ENCODE measurements at regions not wholly inside any gene's neighbourhood (a gene's known extent, or its start where the extent isn't known, plus 50 kb on each side); places are given as distances from the start of the nearest gene placed in this dataset.

GRCh38 chr6:134550604-134551003 is 232.7 kb upstream of the SGK1 start:
- H4K5ac ChIP-seq (ENCODE audit: insufficient read length, low read depth, low read length): no peak overlapping the region
- no peak overlapping the region for H2BK20ac ChIP-seq (ENCODE audit: low read length)
- H4K20me1 ChIP-seq (replicated peaks in 1 of 2; ENCODE audit: control insufficient read depth in 1 of 2, insufficient read depth in 2 of 2, low read length in 2 of 2): no peaks in the 10 kb centered on the region
- WGBS, 2 experiments (ENCODE audit: extremely low coverage in 1 of 2, insufficient coverage in 1 of 2, insufficient read length in 1 of 2, insufficient replicate concordance in 2 of 2, low coverage in 1 of 2, low lambda C conversion rate in 2 of 2, missing lambda C conversion rate in 1 of 2): 54% methylated on average over 3 of the region's 3 CpGs; no CpG with 5 or more reads in 1 of the 2 experiments
- FAIRE-seq (peak; percentile 82), DNase-seq (ENCODE audit: low read depth in 1 of 2, low spot score in 2 of 2) (no peak)
- no peak overlapping the region for H2BK120ac ChIP-seq (replicated peaks; ENCODE audit: low read depth, low read length)
- H2AFZ ChIP-seq (ENCODE audit: low read length): no peak overlapping the region
- no peak overlapping the region for H3K23ac ChIP-seq (ENCODE audit: insufficient read length)
- H2BK15ac ChIP-seq (ENCODE audit: low read length): no peak overlapping the region
- H3K79me1 ChIP-seq (ENCODE audit: low read depth, low read length): no peaks in the 10 kb centered on the region
- H3K9me3 ChIP-seq (ENCODE audit: insufficient read depth in 2 of 2, low read depth in 1 of 2, low read length in 1 of 2): no peaks in the 10 kb centered on the region
- no peaks in the 10 kb centered on the region for H3K23me2 ChIP-seq (ENCODE audit: low read depth, low read length)
- H2BK12ac ChIP-seq (ENCODE audit: low read depth, low read length): no peak overlapping the region
- H2BK5ac ChIP-seq (ENCODE audit: low read depth, low read length): no peak overlapping the region
- no peak overlapping the region for H3K27ac ChIP-seq (ENCODE audit: low read depth, low read length)
- no peak overlapping the region for H2AK5ac ChIP-seq (ENCODE audit: low read depth, low read length)
- no peak overlapping the region for H3K18ac ChIP-seq (ENCODE audit: extremely low read depth, low read length)
- ChIA-PET CTCF (ENCODE audit: partially characterized antibody) (interaction anchor here (0.6 to 0.7 kb wide), 2 partner anchors 174 to 192 kb away, joined by 3 to 4 read pairs; no protein-coding TSS in a partner anchor), POLR2A (ENCODE audit: partially characterized antibody) (no interaction called here)
- H3K4ac ChIP-seq (replicated peaks; ENCODE audit: insufficient read length, low read depth, low read length): no peak overlapping the region
- no peaks in the 10 kb centered on the region for H3K27me3 ChIP-seq (replicated peaks in 1 of 4; ENCODE audit: control insufficient read depth in 3 of 4, extremely low read depth in 1 of 4, insufficient read depth in 3 of 4, low read length in 3 of 4)
- no peak overlapping the region for H3K14ac ChIP-seq (ENCODE audit: insufficient read length)
- H3K36me3 ChIP-seq (ENCODE audit: control insufficient read depth in 2 of 4, insufficient read depth in 4 of 4, low read length in 3 of 4): no peaks in the 10 kb centered on the region
- no peak overlapping the region for H3K56ac ChIP-seq (replicated peaks; ENCODE audit: insufficient read length, low read depth, low read length)
- no peaks in the 10 kb centered on the region for H3K4me1 ChIP-seq (replicated peaks in 1 of 4; ENCODE audit: control insufficient read depth in 3 of 4, insufficient read depth in 4 of 4, low read length in 3 of 4)
- H3K4me3 ChIP-seq (ENCODE audit: extremely low read depth in 1 of 4, insufficient read depth in 2 of 4, low read depth in 3 of 4, low read length in 4 of 4): no peak overlapping the region
- no peak overlapping the region for H4K8ac ChIP-seq (ENCODE audit: extremely low read depth, insufficient read depth, low read length)
- H4K91ac ChIP-seq (replicated peaks; ENCODE audit: insufficient read length, low read length): no peak overlapping the region
- H3K79me2 ChIP-seq (ENCODE audit: control insufficient read depth in 1 of 2, insufficient read depth in 2 of 2, low read length in 2 of 2): no peaks in the 10 kb centered on the region
- no peak overlapping the region for H3K4me2 ChIP-seq (ENCODE audit: insufficient read depth in 1 of 2, low read depth in 2 of 2, low read length in 2 of 2)
- no peak overlapping the region for H3K9ac ChIP-seq (replicated peaks in 1 of 4; ENCODE audit: extremely low read depth in 1 of 4, low read depth in 3 of 4, low read length in 3 of 4)
- TF ChIP-seq USF2 (IDR thresholded peaks at IDR 0.05; ENCODE audit: low read length) (no peak), CHD1 (IDR thresholded peaks at IDR 0.05; ENCODE audit: low read depth, low read length) (no peak), RBBP5 (IDR thresholded peaks at IDR 0.05; ENCODE audit: borderline replicate concordance, low read depth, low read length) (no peak), HDAC6 (IDR thresholded peaks at IDR 0.05; ENCODE audit: low read depth, low read length) (no peak), CBX8 (IDR thresholded peaks at IDR 0.05; ENCODE audit: borderline replicate concordance, low read depth, low read length) (no peak), CTCF (IDR thresholded peaks at IDR 0.05; ENCODE audit: control extremely low read depth in 1 of 3, insufficient read depth in 1 of 3, low read depth in 1 of 3, low read length in 3 of 3) (no peak), NANOG (IDR thresholded peaks at IDR 0.05; ENCODE audit: insufficient read depth, low read depth, low read length, poor library complexity, severe bottlenecking) (no peak), SIRT6 (IDR thresholded peaks at IDR 0.05; ENCODE audit: low read length) (no peak), CBX5 (IDR thresholded peaks at IDR 0.05; ENCODE audit: low read depth, low read length) (no peak), TCF12 (IDR thresholded peaks at IDR 0.05; ENCODE audit: low read depth, low read length) (no peak), SRF (IDR thresholded peaks at IDR 0.05; ENCODE audit: low read depth, low read length) (no peak)
